HepG2 (cell line): ENCODE measurements at regions not wholly inside any gene's neighbourhood (a gene's known extent, or its start where the extent isn't known, plus 50 kb on each side); places are given as distances from the start of the nearest gene placed in this dataset.

Experiments used
- ARNT2 ChIP-seq: sonication (generic); formaldehyde crosslinking; IDR thresholded peaks from 2 replicates; pipeline ENCODE4 v1.8.0; 2022; ENCODE audit warnings: mild to moderate bottlenecking, low read depth, missing genetic modification reagents, moderate library complexity
- FLYWCH1 ChIP-seq: sonication (generic); formaldehyde crosslinking; IDR thresholded peaks from 2 replicates; pipeline ENCODE4 v1.8.1; 2023; ENCODE audit warnings: mild to moderate bottlenecking, missing genetic modification reagents
- FOXO1 ChIP-seq: sonication (generic); formaldehyde crosslinking; IDR thresholded peaks from 2 replicates; pipeline ENCODE4 v1.4.0; 2020; ENCODE audit warnings: missing genetic modification reagents
- GPN1 ChIP-seq: sonication (generic); formaldehyde crosslinking; IDR thresholded peaks from 2 replicates; pipeline ENCODE4 v1.5.1; 2020; ENCODE audit warnings: missing genetic modification reagents, borderline replicate concordance
- HNF4G ChIP-seq, 2 experiments: sonication (generic) in 1 of 2; formaldehyde crosslinking in 1 of 2; IDR thresholded peaks; 2 replicates each; pipeline versions ENCODE4 v1.4.0 to v1.6.1; 2011 to 2020; ENCODE audit warnings: borderline replicate concordance in 2 of 2, low read depth in 2 of 2, mild to moderate bottlenecking in 2 of 2, low read length in 1 of 2, missing genetic modification reagents in 1 of 2, moderate library complexity in 1 of 2
- HNRNPL ChIP-seq: fragments of 200-400 bp; formaldehyde crosslinking; IDR thresholded peaks from 2 replicates; pipeline ENCODE4 v1.6.1; 2017; ENCODE audit warnings: mild to moderate bottlenecking, low read depth, low read length
- KDM4B ChIP-seq: sonication (generic); formaldehyde crosslinking; IDR thresholded peaks from 2 replicates; pipeline ENCODE4 v1.4.0; 2020; ENCODE audit warnings: missing genetic modification reagents
- ZHX2 ChIP-seq, 2 experiments: sonication (generic) in 1 of 2; formaldehyde crosslinking in 1 of 2; IDR thresholded peaks; 2 replicates each; pipeline versions ENCODE4 v1.6.1 to v1.9.0; 2014 to 2022; ENCODE audit warnings: antibody characterized with exemption in 1 of 2, borderline replicate concordance in 1 of 2, inconsistent platforms in 1 of 2, low read depth in 1 of 2, missing genetic modification reagents in 1 of 2
- ZNF124 ChIP-seq: sonication (generic); formaldehyde crosslinking; IDR thresholded peaks from 2 replicates; pipeline ENCODE4 v1.4.0; 2020; ENCODE audit warnings: missing genetic modification reagents
- ZNF576 ChIP-seq: sonication (generic); formaldehyde crosslinking; IDR thresholded peaks from 2 replicates; pipeline ENCODE4 v1.4.0; 2020; ENCODE audit warnings: mild to moderate bottlenecking, missing genetic modification reagents
- ZNF605 ChIP-seq: sonication (generic); formaldehyde crosslinking; IDR thresholded peaks from 2 replicates; pipeline ENCODE4 v1.8.0; 2022; ENCODE audit warnings: mild to moderate bottlenecking, missing genetic modification reagents
- ZNF839 ChIP-seq: sonication (generic); formaldehyde crosslinking; IDR thresholded peaks from 2 replicates; pipeline ENCODE4 v1.4.0; 2020; ENCODE audit warnings: missing genetic modification reagents, mild to moderate bottlenecking, borderline replicate concordance

GRCh38 chr10:106011250-106011649, 1153.3 kb downstream of the SORCS1 start (continued):
- TF ChIP-seq ZHX2 (IDR thresholded peaks at IDR 0.05; ENCODE audit: low read depth) (no peak), ZHX2 (CRISPR knock-in tag; IDR thresholded peaks at IDR 0.05; ENCODE audit: borderline replicate concordance) (no peak), GPN1 (CRISPR knock-in tag) (no peak), ZNF124 (no peak), ZNF839 (no peak), ZNF605 (CRISPR knock-in tag) (no peak), KDM4B (no peak), HNF4G (IDR thresholded peaks at IDR 0.05; ENCODE audit: borderline replicate concordance, low read depth, low read length) (no peak), HNF4G (CRISPR knock-in tag; IDR thresholded peaks at IDR 0.05; ENCODE audit: borderline replicate concordance, low read depth) (no peak), HNRNPL (no peak), ARNT2 (CRISPR knock-in tag) (no peak), FOXO1 (no peak), ZNF576 (no peak), FLYWCH1 (CRISPR knock-in tag) (no peak)
